Peyer's patch (tissue), 4 donors: ENCODE measurements at regions not wholly inside any gene's neighbourhood (a gene's known extent, or its start where the extent isn't known, plus 50 kb on each side); places are given as distances from the start of the nearest gene placed in this dataset.

ENCODE experiments used
- CTCF ChIP-seq, 6 experiments: fragments of 450-650 bp in 4 of 6; fragments of 200-600 bp in 2 of 6; sonication (generic) in 1 of 6; IDR thresholded peaks; one replicate each; pipeline ENCODE4 v1.5.1; 2017 to 2019; ENCODE audit warnings: antibody characterized with exemption in 6 of 6, mild to moderate bottlenecking in 3 of 6, moderate library complexity in 1 of 6
- POLR2A ChIP-seq, 2 donors: fragments of 450-650 bp; IDR thresholded peaks; one replicate each; pipeline ENCODE4 v1.5.1; 2017; ENCODE audit warnings: antibody characterized with exemption in 2 of 2, mild to moderate bottlenecking in 2 of 2, moderate library complexity in 2 of 2

- TF ChIP-seq CTCF (IDR thresholded peaks at IDR 0.05) (no peak), POLR2A (IDR thresholded peaks at IDR 0.05) (no peak)
Observed at GRCh38 chr4:25489253-25489797, 112.3 kb downstream of the ANAPC4 start.
